ENCODE measurements at regions not wholly inside any gene's neighbourhood (a gene's known extent, or its start where the extent isn't known, plus 50 kb on each side); places are given as distances from the start of the nearest gene placed in this dataset.

DNA sequence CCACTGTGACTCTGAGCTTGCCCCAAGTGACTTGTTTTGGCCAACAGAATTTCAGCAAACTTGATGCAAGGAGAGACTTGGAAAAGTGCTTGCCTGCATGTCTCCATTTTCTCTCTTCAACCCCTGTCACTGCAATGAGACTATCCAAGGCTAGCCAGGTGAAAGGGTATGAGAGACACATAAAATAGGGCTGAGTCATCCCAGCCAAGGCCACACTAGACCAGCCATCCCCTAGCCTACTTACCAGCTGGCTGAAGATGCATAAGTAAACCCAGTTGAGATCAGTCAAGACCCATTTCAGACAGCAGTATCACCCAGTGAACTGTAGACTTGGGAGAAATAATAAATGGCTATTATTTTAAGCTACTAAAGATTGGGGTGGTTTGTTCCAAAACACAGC, 52.9 kb upstream of the VLDLR start:
- TF ChIP-seq POLR2A (IDR thresholded peaks at IDR 0.05) (no peak), EP300 (IDR thresholded peaks at IDR 0.05) (no peak), POLR2AphosphoS5 (IDR thresholded peaks at IDR 0.05) (no peak)
- TF ChIP-seq, protein P1, sequence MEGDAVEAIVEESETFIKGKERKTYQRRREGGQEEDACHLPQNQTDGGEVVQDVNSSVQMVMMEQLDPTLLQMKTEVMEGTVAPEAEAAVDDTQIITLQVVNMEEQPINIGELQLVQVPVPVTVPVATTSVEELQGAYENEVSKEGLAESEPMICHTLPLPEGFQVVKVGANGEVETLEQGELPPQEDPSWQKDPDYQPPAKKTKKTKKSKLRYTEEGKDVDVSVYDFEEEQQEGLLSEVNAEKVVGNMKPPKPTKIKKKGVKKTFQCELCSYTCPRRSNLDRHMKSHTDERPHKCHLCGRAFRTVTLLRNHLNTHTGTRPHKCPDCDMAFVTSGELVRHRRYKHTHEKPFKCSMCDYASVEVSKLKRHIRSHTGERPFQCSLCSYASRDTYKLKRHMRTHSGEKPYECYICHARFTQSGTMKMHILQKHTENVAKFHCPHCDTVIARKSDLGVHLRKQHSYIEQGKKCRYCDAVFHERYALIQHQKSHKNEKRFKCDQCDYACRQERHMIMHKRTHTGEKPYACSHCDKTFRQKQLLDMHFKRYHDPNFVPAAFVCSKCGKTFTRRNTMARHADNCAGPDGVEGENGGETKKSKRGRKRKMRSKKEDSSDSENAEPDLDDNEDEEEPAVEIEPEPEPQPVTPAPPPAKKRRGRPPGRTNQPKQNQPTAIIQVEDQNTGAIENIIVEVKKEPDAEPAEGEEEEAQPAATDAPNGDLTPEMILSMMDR (IDR thresholded peaks at IDR 0.05): no peak
